Fibroblast of pulmonary artery (primary cell): ENCODE measurements at regions not wholly inside any gene's neighbourhood (a gene's known extent, or its start where the extent isn't known, plus 50 kb on each side); places are given as distances from the start of the nearest gene placed in this dataset.

Source experiments
- DNase-seq: peaks from one replicate; pipeline ENCODE4 v3.0.0-alpha.2; 2010; ENCODE audit warnings: low read depth
- H3K4me3 ChIP-seq: replicated peaks from 2 replicates; pipeline ENCODE4 v1.5.1; 2011; ENCODE audit warnings: low read depth, mild to moderate bottlenecking, control low read depth, low read length, moderate library complexity
- TF ChIP-seq, protein P1 (sequence below): IDR thresholded peaks from 2 replicates; pipeline ENCODE4 v1.5.1; 2011; ENCODE audit warnings: mild to moderate bottlenecking, control low read depth, low read length, inconsistent platforms; ENCODE audit errors: missing control alignments

GRCh38 chr4:96879527-96879926 is 1039.6 kb downstream of the PDHA2 start:
- TF ChIP-seq, protein P1, sequence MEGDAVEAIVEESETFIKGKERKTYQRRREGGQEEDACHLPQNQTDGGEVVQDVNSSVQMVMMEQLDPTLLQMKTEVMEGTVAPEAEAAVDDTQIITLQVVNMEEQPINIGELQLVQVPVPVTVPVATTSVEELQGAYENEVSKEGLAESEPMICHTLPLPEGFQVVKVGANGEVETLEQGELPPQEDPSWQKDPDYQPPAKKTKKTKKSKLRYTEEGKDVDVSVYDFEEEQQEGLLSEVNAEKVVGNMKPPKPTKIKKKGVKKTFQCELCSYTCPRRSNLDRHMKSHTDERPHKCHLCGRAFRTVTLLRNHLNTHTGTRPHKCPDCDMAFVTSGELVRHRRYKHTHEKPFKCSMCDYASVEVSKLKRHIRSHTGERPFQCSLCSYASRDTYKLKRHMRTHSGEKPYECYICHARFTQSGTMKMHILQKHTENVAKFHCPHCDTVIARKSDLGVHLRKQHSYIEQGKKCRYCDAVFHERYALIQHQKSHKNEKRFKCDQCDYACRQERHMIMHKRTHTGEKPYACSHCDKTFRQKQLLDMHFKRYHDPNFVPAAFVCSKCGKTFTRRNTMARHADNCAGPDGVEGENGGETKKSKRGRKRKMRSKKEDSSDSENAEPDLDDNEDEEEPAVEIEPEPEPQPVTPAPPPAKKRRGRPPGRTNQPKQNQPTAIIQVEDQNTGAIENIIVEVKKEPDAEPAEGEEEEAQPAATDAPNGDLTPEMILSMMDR, result no peak
- no peak for DNase-seq
- H3K4me3 ChIP-seq, result no peak overlapping the region

GRCh38 chr4:96887857-96888256 is 1048.0 kb downstream of the PDHA2 start:
- no peak overlapping the region for H3K4me3 ChIP-seq
- DNase-seq, result no peak
- TF ChIP-seq, protein P1, result no peak

- no peak overlapping the region for H3K4me3 ChIP-seq
- TF ChIP-seq, protein P1, result no peak
- no peak for DNase-seq
Observed at GRCh38 chr4:96894621-96895020, 1054.7 kb downstream of the PDHA2 start.

GRCh38 chr4:96895826-96896225 is 1055.9 kb downstream of the PDHA2 start:
- TF ChIP-seq, protein P1, result no peak
- H3K4me3 ChIP-seq, result no peak overlapping the region
- no peak for DNase-seq

GRCh38 chr4:96912716-96913115 is 1072.8 kb downstream of the PDHA2 start:
- TF ChIP-seq, protein P1, result no peak
- no peak for DNase-seq
- H3K4me3 ChIP-seq, result no peak overlapping the region

- TF ChIP-seq, protein P1, result no peak
- H3K4me3 ChIP-seq, result no peak overlapping the region
- peak; percentile 13 for DNase-seq
Observed at GRCh38 chr4:96913441-96914080, 1073.7 kb downstream of the PDHA2 start.

DNA sequence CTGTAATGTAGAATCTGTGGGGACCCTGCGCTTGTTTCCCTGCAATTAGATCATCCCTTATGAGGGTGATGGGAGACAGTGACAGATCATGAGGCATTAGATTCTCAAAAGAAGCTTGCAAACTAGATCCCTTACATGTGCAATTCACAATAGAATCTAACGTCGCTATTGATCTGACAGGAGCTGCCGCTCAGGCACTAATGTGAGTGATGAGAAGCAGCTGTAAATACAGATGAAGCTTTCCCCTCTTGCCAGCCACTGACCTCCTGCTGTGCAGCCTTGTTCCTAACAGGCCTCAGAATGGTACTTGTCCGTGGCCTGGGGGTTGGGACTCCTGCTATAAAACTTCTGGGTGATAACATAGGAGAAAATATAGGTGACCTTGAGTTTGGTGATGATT is 1076.8 kb downstream of the PDHA2 start:
- DNase-seq, result no peak
- TF ChIP-seq, protein P1, result no peak
- H3K4me3 ChIP-seq, result no peak overlapping the region
